NB4 (cell line): ENCODE measurements at regions not wholly inside any gene's neighbourhood (a gene's known extent, or its start where the extent isn't known, plus 50 kb on each side); places are given as distances from the start of the nearest gene placed in this dataset.
"Not testable (repeated sequence)": the region's sequence is repeated elsewhere in the genome, so short reads cannot be mapped to it uniquely, and the experiment has no call there.

ENCODE experiments used
- POLR2A ChIP-seq: IDR thresholded peaks from 2 replicates; pipeline ENCODE4 v1.6.1; 2011; ENCODE audit warnings: mild to moderate bottlenecking; ENCODE audit not compliant: insufficient read length; ENCODE audit errors: extremely low read depth
- TF ChIP-seq, protein P1 (sequence below): IDR thresholded peaks from one replicate; pipeline ENCODE4 v1.5.1; 2012; ENCODE audit warnings: low read depth, low read length

DNA sequence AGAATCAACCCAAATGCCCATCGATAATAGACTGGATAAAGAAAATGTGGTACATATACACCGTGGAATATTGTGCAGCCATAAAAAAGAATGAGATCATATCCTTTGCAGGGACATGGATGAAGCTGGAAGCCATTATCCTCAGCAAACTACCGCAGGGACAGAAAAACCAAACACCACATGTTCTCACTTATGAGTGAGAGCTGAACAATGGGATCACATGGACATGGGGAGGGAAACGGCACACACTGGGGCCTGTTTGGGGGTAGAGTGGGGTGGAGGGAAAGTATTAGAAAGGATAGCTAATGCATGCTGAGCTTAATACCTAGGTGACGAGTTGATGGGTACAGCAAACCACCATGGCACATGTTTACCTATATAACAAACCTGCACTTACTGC lies 217.5 kb downstream of the TOMM20 start:
- TF ChIP-seq, protein P1, sequence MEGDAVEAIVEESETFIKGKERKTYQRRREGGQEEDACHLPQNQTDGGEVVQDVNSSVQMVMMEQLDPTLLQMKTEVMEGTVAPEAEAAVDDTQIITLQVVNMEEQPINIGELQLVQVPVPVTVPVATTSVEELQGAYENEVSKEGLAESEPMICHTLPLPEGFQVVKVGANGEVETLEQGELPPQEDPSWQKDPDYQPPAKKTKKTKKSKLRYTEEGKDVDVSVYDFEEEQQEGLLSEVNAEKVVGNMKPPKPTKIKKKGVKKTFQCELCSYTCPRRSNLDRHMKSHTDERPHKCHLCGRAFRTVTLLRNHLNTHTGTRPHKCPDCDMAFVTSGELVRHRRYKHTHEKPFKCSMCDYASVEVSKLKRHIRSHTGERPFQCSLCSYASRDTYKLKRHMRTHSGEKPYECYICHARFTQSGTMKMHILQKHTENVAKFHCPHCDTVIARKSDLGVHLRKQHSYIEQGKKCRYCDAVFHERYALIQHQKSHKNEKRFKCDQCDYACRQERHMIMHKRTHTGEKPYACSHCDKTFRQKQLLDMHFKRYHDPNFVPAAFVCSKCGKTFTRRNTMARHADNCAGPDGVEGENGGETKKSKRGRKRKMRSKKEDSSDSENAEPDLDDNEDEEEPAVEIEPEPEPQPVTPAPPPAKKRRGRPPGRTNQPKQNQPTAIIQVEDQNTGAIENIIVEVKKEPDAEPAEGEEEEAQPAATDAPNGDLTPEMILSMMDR, result not testable (repeated sequence)
- not testable (repeated sequence) for TF ChIP-seq POLR2A
